Right forelimb (tissue), 1 donor: ENCODE measurements at regions not wholly inside any gene's neighbourhood (a gene's known extent, or its start where the extent isn't known, plus 50 kb on each side); places are given as distances from the start of the nearest gene placed in this dataset.
"Not testable (repeated sequence)": the region's sequence is repeated elsewhere in the genome, so short reads cannot be mapped to it uniquely, and the experiment has no call there.

ENCODE experiments used
- DNase-seq: peaks from one replicate; pipeline ENCODE4 v3.0.0-alpha.2; 2018

DNA sequence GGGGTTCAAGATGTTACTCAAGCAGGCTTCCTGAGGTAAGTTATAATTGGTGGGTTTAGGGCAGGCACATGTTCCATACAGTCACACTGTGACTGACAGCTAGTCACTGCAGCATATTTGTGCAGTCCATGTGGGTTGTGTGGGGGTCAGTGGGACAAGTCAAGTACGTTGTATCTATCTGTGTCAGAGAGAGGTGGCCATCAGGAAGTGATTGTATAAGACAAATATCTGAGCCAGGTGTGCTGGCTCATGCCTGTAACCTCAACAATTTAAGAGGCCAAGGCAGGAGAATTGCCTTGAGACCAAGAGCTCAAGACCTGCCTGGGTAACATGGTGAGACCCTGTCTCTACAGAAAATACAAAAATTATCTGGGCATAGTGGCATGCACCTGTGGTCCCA is 509.3 kb downstream of the CENPC start:
- DNase-seq = no peak

GRCh38 chr4:67035501-67035900 is 509.8 kb downstream of the CENPC start:
- no peak for DNase-seq

DNA sequence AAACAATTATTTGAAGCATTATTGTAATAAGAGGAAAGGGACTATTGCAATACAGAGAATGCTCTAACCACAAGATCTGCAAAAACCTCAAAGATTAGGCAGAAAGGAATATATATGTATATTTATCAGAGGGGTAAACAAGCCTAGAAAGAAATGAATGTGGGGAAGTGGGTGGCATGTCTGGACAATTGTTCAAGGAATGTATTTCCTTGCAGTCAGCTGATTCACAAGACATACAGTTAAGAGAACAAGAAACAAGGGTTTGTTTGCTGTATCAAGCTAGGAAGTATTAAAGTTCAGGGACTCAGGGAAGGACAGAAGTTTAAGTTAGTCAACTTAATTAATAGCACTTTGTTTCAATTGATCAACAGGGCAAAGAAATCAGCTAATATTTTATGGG is 514.7 kb downstream of the CENPC start:
- DNase-seq = no peak

DNA sequence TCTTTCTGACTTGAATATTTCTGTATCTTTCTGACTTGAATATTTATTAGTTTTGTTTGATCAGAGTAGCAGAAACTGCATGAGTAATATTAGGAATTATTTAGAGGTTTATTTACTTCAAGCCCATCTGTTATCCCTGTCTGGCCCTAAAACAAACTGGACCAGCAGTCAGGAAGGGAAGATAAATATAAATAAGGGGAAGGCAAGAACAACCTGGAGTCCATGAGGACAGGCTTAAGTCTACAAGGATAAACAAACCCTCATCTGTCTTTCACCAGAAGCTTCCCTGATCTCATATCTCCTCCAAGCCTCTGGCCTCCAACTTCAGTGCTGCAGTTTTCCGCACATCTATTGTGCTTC is 524.9 kb downstream of the CENPC start:
- no peak for DNase-seq

DNA sequence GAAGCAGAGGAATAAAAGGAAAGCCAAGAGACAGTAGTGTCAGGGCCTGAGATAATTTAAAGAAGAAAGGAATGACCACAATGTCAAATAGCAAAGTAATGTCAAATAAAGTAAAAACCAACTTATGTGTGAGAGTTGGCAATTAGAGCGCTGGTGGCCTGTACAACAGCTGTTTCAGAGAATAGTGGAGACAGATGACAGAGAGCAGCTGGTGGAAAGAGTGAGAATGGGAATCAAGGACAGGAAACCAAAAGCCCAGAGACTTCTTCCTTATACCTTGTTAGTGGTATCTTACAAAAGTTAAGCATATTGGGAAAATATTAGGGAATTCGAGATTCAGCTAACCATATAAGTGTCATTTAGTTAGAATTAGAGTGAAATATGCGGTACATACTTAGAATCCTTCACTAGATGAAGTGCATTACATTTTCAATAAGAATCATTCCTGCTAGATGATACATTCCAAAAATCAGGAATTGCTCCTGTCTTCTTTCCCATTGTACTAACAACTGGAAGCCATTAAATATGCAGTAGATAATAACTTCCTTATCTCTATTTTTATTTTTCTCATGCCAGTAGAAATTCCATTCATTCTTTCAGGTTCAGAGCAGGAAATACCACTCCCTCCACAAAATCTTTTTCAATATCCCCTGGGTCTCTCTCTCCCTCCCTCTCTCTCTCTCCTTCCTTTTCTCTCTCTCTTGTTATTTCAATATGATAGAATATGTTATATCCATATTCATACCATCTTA is 525.4 kb downstream of the CENPC start:
- DNase-seq = no peak

GRCh38 chr4:67014592-67014991 is 530.7 kb downstream of the CENPC start:
- no peak for DNase-seq

DNA sequence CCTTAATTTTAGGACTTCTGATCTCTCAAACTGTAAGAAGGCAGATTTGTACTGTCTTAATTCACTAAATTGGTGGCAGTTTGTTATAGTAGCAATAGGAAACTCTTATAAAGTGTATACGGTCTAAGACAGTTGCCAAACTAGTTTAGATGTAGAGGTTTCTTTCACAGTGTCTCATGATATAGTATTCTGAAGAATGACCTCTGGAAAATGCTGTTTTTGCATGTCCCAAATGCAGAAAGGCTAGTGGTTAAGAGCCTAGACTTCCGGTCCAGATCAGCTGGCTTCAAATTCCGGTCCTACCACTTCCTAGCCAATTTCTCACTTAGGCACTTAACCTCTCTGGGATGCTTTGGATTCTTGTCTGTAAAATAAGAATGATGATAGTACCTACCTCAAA is 538.5 kb downstream of the CENPC start:
- DNase-seq = no peak

DNA sequence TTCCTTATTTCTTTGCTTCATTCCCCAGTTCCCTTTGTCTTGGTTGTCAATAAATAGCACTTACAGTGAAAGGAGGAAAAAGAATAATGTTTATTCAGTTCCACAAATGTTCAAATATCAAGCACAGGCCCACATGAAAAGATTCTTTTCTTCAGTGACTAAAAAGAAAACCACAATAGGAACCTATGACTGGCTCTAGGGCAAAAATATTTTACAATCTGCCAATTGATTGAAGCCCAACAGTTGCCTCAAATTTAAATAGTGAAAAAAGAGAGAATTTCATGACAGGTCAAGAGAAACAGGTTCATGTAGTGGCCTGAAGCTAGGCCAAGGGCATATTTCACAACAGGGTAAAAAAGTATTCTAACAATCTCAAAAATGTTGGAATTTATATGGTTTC is 553.8 kb downstream of the CENPC start:
- no peak for DNase-seq

DNA sequence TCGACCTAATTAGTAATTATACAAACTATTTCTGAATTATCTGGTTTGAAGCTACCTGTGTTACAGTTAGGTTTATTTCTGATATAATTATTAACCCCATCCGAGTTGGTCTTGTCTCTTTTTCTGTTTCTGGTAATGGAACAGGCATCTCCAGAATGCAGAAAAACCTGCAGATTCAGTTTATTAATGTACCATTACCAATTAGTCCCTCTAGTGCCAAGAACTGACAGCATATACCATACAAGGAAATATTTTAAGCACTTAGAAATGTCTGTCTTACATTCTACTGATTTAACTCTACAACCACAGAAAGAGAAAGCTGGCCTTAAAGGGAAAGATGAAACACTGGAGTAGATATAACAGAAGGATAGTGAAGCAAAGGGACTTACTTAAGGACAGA is 570.6 kb downstream of the CENPC start:
- DNase-seq = no peak

DNA sequence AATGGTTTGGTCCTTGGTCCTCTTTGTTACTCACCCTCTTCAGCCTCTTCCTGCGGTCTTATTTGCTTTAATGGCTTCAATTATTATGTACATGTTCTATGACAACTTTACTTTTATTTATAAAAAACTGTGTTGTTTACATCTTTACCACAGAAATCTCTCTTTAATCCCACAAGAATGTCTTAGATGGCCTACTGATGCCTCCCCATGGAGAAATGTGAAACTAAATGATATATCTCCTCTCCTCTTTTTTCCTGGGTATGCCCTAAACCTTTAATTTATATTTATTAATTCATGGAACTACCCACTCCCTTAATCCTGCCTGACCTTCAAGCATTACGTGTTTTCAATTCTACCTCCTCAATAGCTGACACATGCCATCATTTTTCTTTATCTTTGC is 573.2 kb downstream of the CENPC start:
- no peak for DNase-seq

GRCh38 chr4:66964467-66964866 is 580.8 kb downstream of the CENPC start:
- no peak for DNase-seq

- no peak for DNase-seq
These were observed 582.2 kb downstream of the CENPC start for GRCh38 chr4:66963084-66963483.

DNA sequence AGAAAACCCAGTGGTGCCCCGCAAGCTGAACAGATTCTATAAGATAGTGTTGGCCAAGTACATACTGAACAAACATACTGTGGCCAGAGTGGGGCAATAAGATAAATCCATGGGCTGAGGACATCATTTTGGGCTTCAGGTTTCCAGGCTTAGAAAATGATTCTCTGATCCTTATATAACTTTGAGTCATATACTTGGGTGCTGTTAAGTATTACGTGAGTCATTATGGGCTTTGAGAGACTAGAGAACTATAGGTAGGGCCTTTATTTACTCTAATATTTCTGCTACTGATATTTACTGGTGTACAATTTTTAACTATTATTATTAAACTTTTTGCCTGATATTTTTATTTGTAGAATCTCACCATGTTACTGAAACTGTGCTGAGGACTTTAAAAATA is 586.1 kb downstream of the CENPC start:
- DNase-seq = no peak

GRCh38 chr4:66956852-66957251 is 588.5 kb downstream of the CENPC start:
- DNase-seq = no peak

- no peak for DNase-seq
These were observed 588.9 kb downstream of the CENPC start for GRCh38 chr4:66956426-66956825.

- no peak for DNase-seq
These were observed 589.5 kb downstream of the CENPC start for GRCh38 chr4:66955784-66956183.

DNA sequence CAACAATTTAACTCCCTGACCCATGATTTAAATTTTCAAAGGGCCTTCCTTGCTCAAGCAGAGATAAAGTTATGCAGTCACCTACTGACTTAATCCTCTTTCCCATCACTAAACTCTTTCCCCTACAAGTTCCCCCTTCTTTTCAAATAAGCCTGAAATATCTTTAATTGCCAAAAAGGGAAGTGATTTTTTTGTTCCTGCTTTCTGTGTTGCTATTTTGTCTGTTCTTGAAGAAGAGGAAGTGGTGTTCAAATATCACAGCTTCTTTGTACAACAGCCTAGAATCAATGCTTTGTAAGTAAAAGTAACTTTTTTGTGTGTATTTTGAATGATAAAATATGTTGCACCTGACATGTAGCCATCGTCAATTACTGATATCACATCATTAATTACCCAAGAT is 595.9 kb downstream of the CENPC start:
- no peak for DNase-seq

GRCh38 chr4:66946761-66947160 is 598.5 kb downstream of the CENPC start:
- no peak for DNase-seq

DNA sequence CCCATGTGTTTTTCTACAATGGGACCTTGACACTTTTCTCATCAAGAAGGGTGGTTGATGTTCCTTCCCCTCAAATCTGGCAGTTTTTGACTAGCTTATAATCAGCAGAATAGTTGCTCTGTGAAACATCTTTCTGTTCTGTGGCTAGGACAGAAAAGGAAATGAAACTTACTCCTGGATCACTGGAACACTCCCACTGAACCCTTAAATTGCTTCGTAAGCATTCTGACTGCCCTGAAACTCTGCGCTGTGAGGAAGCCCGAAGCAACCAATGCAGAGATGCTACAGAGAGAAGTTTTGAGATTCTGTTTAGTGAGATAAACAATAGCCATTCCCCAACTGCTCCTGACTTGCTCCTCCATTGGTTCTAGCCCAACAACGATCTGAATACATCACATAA is 602.2 kb downstream of the CENPC start:
- DNase-seq = no peak

DNA sequence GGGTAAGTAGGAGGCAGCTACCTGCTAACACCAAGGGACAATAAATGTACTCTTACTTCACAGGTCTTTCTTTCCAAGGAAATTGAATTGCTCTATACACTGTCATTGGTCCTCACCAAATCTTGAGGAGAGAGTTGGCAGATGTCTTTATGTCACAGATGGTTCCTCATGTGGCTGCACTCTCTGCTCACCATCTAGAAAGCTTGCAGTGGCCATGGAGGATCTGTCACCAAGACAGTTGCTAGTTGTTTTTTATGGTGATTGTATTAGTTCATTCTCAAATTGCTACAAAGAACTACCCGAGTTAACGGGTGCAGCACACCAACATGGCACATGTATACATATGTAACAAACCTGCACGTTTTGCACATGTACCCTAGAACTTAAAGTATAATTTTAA is 613.3 kb downstream of the CENPC start:
- not testable (repeated sequence) for DNase-seq

DNA sequence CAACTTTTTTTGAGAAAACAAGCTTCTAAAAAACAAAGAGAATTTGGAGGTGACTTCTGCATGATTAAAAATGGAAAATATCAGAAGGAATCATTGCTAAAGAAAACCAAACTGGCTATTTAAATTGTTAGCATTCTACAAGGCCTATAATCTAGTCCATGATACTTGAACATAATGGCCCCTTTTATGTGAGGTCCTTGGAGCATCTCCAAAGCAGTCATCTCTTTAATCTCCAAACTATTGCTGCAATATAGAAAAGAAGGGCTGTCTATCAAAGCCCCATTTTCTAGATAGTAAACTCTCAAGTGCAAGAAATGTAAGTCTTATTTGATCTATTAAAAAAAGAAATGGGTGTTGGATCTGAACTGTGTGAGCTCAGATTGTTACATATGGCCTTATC is 615.1 kb downstream of the CENPC start:
- DNase-seq = no peak

- DNase-seq = no peak
These were observed 615.6 kb downstream of the CENPC start for GRCh38 chr4:66929748-66930147.

DNA sequence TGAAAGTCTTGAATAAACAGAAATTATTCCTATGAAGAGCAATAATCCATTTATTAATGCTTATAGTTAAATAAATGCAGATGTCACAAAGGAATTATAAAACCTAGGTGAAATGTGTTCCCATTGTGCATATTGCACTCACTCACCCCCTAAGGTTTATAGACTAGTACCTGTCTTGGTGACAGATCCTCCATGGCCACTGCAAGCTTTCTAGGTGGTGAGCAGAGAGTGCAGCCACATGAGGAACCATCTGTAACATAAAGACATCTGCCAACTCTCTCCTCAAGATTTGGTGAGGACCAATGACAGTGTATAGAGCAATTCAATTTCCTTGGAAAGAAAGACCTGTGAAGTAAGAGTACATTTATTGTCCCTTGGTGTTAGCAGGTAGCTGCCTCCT is 616.4 kb downstream of the CENPC start:
- DNase-seq = not testable (repeated sequence)

GRCh38 chr4:66927937-66928336 is 617.4 kb downstream of the CENPC start:
- no peak for DNase-seq

DNA sequence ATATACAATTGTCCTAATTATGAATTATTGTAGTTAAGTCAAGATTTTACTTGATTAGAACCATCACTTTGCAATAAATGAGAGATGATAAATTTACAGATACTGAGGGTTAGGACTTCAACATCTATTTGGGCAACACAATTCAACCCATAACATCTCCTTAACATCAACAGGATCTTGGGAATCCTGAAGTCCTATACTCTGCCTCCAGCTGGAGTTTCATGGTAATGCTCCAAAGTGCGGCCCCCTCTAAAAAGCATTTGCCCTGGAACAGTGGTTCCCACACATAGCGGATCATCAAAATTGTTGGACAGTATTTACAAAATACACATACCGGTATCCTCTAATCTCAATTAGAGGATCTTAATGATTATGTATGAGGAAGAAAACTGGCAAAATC is 618.6 kb downstream of the CENPC start:
- no peak for DNase-seq
